ENCODE measurements at regions not wholly inside any gene's neighbourhood (a gene's known extent, or its start where the extent isn't known, plus 50 kb on each side); places are given as distances from the start of the nearest gene placed in this dataset.
"Not testable (repeated sequence)": the region's sequence is repeated elsewhere in the genome, so short reads cannot be mapped to it uniquely, and the experiment has no call there.

GRCh38 chr2:220747736-220748135 is 824.4 kb downstream of the EPHA4 start:
- no peak for DNase-seq

GRCh38 chr2:220748875-220749479 is 823.1 kb downstream of the EPHA4 start:
- DNase-seq: no peak

- DNase-seq: no peak
Measured at GRCh38 chr2:220753486-220753885, 818.6 kb downstream of the EPHA4 start.

- no peak for DNase-seq
Measured at GRCh38 chr2:220756653-220757052, 815.5 kb downstream of the EPHA4 start.

- DNase-seq: not testable (repeated sequence)
Measured at GRCh38 chr2:220758376-220758775, 813.7 kb downstream of the EPHA4 start.

- DNase-seq: no peak
Measured at GRCh38 chr2:220764171-220764570, 807.9 kb downstream of the EPHA4 start.

GRCh38 chr2:220767591-220768255 is 804.4 kb downstream of the EPHA4 start:
- DNase-seq: no peak

GRCh38 chr2:220775856-220776488 is 796.1 kb downstream of the EPHA4 start:
- no peak for DNase-seq

GRCh38 chr2:220779076-220779475 is 793.0 kb downstream of the EPHA4 start:
- DNase-seq: not testable (repeated sequence)

GRCh38 chr2:220779511-220779910 is 792.6 kb downstream of the EPHA4 start:
- no peak for DNase-seq

- no peak for DNase-seq
Measured at GRCh38 chr2:220779931-220780330, 792.2 kb downstream of the EPHA4 start.

- DNase-seq: no peak
Measured at GRCh38 chr2:220781622-220782241, 790.4 kb downstream of the EPHA4 start.

- no peak for DNase-seq
Measured at GRCh38 chr2:220782609-220783113, 789.4 kb downstream of the EPHA4 start.

- no peak for DNase-seq
Measured at GRCh38 chr2:220783671-220784070, 788.4 kb downstream of the EPHA4 start.

- no peak for DNase-seq
Measured at GRCh38 chr2:220785178-220785577, 786.9 kb downstream of the EPHA4 start.

GRCh38 chr2:220786216-220786615 is 785.9 kb downstream of the EPHA4 start:
- DNase-seq: no peak

- no peak for DNase-seq
Measured at GRCh38 chr2:220787251-220787650, 784.9 kb downstream of the EPHA4 start.

GRCh38 chr2:220789961-220790360 is 782.1 kb downstream of the EPHA4 start:
- DNase-seq: no peak

GRCh38 chr2:220795705-220796104 is 776.4 kb downstream of the EPHA4 start:
- DNase-seq: no peak

- DNase-seq: no peak
Measured at GRCh38 chr2:220811115-220811514, 761.0 kb downstream of the EPHA4 start.

- DNase-seq: no peak
Measured at GRCh38 chr2:220811952-220812570, 760.0 kb downstream of the EPHA4 start.

- DNase-seq: no peak
Measured at GRCh38 chr2:220814441-220814840, 757.7 kb downstream of the EPHA4 start.

GRCh38 chr2:220815698-220816097 is 756.4 kb downstream of the EPHA4 start:
- no peak for DNase-seq
